Pulmonary artery endothelial cell (primary cell): ENCODE measurements at regions not wholly inside any gene's neighbourhood (a gene's known extent, or its start where the extent isn't known, plus 50 kb on each side); places are given as distances from the start of the nearest gene placed in this dataset.
"Not testable (repeated sequence)": the region's sequence is repeated elsewhere in the genome, so short reads cannot be mapped to it uniquely, and the experiment has no call there.

Experiments
- DNase-seq: peaks from one replicate; pipeline ENCODE4 v3.0.0-alpha.2; 2011; ENCODE audit warnings: low read depth, low spot score

GRCh38 chr2:121047383-121047782 lies 237.6 kb downstream of the TFCP2L1 start:
- no peak for DNase-seq

- DNase-seq: no peak
Measured at GRCh38 chr2:121049131-121049530, 235.9 kb downstream of the TFCP2L1 start.

- DNase-seq: no peak
Measured at GRCh38 chr2:121049950-121050585, 234.9 kb downstream of the TFCP2L1 start.

GRCh38 chr2:121051311-121051710 lies 233.7 kb downstream of the TFCP2L1 start:
- DNase-seq: no peak

- no peak for DNase-seq
Measured at GRCh38 chr2:121052023-121052422, 233.0 kb downstream of the TFCP2L1 start.

GRCh38 chr2:121052521-121052920 lies 232.5 kb downstream of the TFCP2L1 start:
- no peak for DNase-seq

- DNase-seq: no peak
Measured at GRCh38 chr2:121055088-121055487, 229.9 kb downstream of the TFCP2L1 start.

GRCh38 chr2:121055501-121055900 lies 229.5 kb downstream of the TFCP2L1 start:
- DNase-seq: no peak

GRCh38 chr2:121058852-121059558 lies 226.0 kb downstream of the TFCP2L1 start:
- no peak for DNase-seq

- no peak for DNase-seq
Measured at GRCh38 chr2:121059651-121060649, 225.1 kb downstream of the TFCP2L1 start.

GRCh38 chr2:121061633-121062032 lies 223.4 kb downstream of the TFCP2L1 start:
- no peak for DNase-seq

GRCh38 chr2:121063471-121063870 lies 221.5 kb downstream of the TFCP2L1 start:
- no peak for DNase-seq

GRCh38 chr2:121064186-121064585 lies 220.8 kb downstream of the TFCP2L1 start:
- no peak for DNase-seq

GRCh38 chr2:121065239-121065638 lies 219.8 kb downstream of the TFCP2L1 start:
- DNase-seq: no peak

GRCh38 chr2:121066526-121066925 lies 218.5 kb downstream of the TFCP2L1 start:
- DNase-seq: no peak

GRCh38 chr2:121068851-121069250 lies 216.2 kb downstream of the TFCP2L1 start:
- DNase-seq: no peak

GRCh38 chr2:121069434-121069969 lies 215.5 kb downstream of the TFCP2L1 start:
- DNase-seq: no peak

- not testable (repeated sequence) for DNase-seq
Measured at GRCh38 chr2:121070061-121070460, 214.9 kb downstream of the TFCP2L1 start.

GRCh38 chr2:121071034-121071504 lies 213.9 kb downstream of the TFCP2L1 start:
- DNase-seq: no peak

- no peak for DNase-seq
Measured at GRCh38 chr2:121072784-121073183, 212.2 kb downstream of the TFCP2L1 start.
